ENCODE measurements at regions not wholly inside any gene's neighbourhood (a gene's known extent, or its start where the extent isn't known, plus 50 kb on each side); places are given as distances from the start of the nearest gene placed in this dataset.
A peak's percentile ranks its signal among the peaks of the same experiment; 100 is the strongest.
"Not testable (repeated sequence)": the region's sequence is repeated elsewhere in the genome, so short reads cannot be mapped to it uniquely, and the experiment has no call there.

DNA sequence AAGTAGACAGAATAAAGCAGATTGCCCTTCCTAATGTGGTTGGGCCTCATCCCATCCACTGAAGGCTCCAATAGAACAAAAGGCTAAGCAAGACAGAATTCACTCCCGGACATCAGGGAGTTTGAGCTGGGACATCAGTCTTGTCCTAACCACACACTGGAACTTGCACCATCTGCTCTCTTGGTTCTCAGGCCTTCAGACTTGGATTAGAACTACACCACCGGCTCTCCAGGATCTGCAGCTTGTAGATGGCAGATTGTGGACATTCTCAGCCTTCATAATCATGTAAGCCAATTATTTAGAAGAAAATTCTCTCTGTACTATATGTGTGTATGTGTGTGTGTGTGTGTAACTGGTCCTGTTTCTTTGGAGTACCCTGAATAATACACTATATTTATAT, 394.7 kb upstream of the LMCD1 start:
- no peak for FAIRE-seq
- no peak for DNase-seq (ENCODE audit: extremely low spot score, insufficient read length, low read depth)

DNA sequence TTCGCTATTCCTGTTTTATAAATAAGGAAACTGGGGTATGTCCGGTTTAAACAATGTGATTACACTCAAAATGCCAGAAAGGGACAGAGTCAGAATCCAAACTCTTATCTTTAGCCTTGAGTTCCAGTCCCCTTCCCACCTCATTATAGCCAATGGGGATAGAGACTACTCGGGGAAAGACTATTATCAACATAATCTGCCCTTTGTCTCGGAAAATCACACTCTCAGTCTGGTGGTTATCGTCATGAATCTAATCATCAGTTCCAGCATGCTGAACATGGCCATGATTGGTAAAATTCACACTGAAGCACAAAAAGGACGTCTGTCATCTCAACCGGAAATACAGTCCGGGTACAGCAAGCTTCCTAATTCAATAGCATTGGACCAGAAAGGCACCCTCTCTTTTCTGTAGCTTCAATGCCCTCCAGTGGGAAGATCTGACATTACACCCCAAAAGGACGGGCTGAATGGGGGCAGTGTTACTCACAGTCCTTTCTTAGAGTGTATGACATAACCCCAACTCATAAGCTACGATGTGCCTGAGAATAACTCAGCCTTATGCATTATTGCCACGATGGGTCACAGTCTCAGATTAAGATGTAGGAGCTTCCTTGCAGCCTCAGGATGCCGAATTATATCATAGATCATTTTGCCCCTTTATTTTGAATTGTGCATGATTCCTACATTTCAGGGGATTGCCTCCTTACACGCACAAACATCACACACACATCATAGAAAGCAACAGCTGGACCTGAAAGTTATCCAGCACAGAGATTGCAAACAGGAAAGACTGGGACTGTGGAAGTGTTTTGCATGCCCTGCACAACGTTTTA, 390.4 kb upstream of the LMCD1 start:
- DNase-seq (ENCODE audit: extremely low spot score, insufficient read length, low read depth) (peak; percentile 4), FAIRE-seq (peak; percentile 76)

DNA sequence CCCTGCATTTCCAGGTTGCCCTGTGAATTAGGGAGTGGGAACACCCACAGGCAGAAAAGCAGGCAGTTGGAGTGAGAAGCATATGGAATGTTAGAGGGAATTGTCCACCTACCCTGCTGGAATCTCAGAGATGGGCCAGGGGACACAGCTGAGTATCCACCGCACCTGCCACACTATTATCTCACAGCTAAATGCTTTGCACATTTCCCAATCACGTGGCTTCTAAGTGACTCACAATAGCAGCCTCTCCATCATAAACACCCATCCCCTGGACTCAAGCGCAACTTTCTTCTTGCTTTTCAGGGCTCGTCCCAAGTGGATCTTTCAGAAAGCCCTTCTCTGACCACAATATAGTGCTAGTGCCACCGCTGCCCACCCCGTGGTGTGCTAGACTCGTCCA, 389.0 kb upstream of the LMCD1 start:
- FAIRE-seq, result no peak

DNA sequence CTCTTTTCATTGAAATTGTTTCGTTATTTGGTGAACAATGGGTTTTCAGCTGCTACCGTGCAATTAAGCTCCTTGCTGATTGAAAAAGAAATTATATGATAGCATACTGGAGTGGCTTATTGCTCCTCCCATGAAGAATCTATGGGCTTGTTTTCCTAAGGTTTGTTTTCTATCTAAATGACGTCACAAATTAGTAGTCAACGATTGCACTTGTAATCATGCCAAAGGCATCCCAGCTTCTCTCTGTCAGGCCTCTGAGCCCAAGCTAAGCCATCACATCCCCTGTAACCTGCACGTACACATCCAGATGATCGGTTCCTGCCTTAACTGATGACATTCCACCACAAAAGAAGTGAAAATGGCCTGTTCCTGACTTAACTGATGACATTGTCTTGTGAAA, 388.0 kb upstream of the LMCD1 start:
- DNase-seq (ENCODE audit: extremely low spot score, insufficient read length, low read depth) (no peak), FAIRE-seq (no peak)

More for the DNA sequence above, 389.0 kb upstream of the LMCD1 start:
- no peak for DNase-seq (ENCODE audit: extremely low spot score, insufficient read length, low read depth)

DNA sequence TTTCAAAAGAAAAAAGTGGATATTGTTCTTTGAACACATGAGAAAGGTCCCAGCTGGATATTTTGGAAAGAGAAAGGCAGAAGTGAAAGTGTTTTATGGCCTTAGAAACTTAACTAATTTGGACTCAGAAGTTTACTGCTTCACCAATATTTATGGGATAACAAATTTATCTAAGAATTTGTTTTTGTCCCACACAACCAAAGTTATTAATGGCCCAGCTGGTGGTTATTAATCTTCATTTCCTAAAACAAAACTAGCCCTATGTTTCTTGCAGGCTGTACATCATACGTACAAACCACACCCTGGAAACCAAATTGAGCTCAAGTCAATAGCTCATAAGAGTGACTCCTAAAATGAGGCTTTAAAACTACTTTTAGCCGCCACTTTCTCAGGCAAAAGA, 372.9 kb upstream of the LMCD1 start:
- DNase-seq (ENCODE audit: extremely low spot score, insufficient read length, low read depth), result no peak
- FAIRE-seq, result no peak

DNA sequence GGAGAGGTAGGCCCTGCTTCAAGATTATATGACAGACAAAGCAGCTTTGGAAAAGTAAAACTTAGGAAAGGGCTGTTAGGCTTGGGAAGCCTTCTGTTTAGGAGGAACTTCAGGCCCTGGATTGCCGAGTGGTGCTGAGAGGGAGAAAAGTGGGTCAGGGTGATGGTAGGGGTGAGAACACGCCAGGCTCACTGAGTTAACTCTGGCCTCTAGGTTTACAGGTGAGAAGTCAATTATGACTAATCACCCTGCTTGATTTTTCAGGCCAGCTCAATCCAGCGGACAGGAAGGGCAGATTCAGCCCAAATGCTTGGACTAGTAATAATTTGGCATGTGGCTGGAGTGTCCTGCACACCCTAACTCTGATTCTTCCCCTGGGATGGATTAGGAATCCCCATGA, 365.1 kb upstream of the LMCD1 start:
- DNase-seq (ENCODE audit: extremely low spot score, insufficient read length, low read depth) (no peak), FAIRE-seq (no peak)

DNA sequence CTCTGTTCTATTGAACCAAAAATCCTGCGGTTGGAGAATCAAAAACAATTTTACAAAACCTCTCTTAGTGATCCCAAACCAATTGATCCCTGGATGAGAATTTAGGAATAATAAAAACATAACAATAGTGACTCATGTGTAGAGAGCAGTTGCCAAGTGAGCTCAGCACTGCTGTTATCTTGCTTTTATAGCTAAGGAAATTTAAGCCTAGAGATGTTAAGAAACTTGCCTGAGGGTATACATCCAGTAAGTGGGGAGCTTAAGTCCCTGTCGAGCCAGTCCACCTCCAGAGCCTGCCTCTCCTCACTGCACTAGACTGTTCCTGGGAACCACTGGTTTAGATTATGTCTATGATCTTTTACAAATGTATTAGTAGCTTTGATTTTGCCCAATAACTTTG, 358.4 kb upstream of the LMCD1 start:
- no peak for FAIRE-seq

DNA sequence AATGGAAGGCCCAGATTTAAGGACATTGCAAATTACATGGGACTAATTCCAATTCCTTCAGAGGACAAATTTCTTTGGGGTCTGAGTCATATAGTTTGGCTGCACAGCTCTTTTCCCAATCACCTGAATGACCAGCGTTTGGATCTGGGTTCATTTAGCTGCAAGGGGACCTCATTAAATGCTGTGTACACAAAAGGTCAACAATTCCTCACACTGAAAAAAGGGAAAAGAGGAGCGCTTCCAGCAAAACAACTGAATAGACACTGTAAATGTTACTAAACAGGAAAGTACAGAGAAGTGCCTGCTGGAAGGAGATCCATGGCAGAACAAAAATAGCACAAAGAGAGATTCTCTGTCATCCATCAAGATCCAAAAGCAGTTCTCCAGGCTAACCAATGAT, 356.0 kb upstream of the LMCD1 start:
- no peak for FAIRE-seq
- DNase-seq (ENCODE audit: extremely low spot score, insufficient read length, low read depth), result no peak

More for the DNA sequence above, 358.4 kb upstream of the LMCD1 start:
- no peak for DNase-seq (ENCODE audit: extremely low spot score, insufficient read length, low read depth)

DNA sequence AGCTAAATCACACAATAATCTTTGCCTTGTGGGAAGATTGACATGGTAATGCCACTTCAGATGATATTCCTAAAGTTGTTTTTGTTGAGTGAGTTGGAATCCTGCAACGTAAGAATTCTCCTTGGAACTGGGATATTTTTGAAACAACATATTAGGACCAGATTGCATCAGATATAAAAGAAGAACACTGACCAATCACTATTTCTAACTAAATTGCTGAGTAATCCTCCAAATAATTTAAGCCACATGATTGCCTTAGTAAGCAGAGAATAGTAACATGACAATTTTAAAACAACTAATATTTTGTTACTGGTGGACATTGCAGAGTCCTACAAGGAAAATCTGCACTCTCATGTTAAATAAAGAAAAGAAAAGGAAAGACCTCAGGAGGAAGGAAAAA, 353.9 kb upstream of the LMCD1 start:
- FAIRE-seq, result no peak

DNA sequence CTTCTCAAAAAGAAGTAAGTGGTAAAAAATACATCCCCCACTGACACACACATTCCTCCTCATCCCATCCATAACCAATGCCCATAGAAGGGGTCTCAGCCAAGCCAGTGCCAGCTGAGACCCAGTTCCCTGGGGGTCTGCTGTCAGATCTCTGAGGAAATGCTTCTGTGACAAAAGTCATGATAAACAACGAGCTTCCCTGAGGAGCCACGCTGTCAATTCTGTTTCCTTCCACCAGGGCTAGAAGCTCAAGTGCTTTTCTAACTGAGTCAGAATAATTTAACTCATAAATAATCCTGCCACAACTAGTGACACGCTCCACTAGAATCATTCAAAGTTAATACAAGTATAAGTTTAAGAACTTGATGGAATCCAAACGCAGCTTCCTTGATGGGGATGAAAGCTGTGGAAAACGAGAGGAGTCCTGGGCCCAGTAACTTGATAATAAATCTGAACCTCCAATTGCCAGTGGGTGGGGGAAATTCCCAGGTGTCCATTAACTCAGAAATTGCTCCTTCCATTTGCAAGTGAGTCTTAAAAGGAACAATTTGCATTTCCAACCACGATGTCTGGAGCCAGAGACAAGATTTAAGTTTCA, 348.7 kb upstream of the LMCD1 start:
- no peak for FAIRE-seq
- no peak for DNase-seq (ENCODE audit: extremely low spot score, insufficient read length, low read depth)

More for the DNA sequence above, 353.9 kb upstream of the LMCD1 start:
- DNase-seq (ENCODE audit: extremely low spot score, insufficient read length, low read depth), result no peak

DNA sequence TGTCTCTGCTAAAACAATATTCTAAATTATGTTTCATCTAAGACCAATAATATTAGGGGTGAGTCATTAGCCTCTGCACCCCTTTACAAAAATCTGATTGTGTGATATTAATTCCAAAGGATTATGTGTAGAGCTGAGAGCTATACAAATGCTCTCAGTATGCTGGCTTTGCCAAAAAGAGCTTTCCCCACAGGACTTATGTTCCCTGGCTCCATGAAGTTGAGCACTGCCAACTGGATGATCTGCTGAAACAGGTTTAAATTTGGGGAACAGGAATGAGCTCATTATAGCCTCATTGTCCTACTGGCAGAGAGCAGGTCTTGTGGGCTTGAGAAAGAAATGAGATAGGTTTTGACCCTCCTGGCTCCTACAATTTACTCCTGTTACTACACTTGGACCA, 347.8 kb upstream of the LMCD1 start:
- no peak for FAIRE-seq

DNA sequence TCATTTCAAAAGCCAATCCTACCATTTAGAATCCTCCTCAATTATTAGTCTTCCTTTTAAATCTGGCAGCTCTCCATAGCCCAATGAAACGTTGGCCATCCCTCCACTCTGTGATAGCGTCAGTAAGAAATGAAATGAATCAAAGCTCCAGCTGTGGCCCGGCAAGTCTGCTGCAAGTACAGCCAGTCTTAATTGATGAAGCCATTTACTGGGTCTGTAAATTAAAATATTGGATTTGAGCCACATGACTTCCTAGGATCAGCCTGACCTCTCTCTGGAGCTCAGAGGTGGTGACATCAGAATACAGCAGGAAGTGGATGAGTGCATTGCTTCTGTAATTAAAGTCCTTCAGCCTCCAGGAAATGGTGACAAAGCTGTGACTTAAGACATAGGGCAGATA, 347.0 kb upstream of the LMCD1 start:
- no peak for DNase-seq (ENCODE audit: extremely low spot score, insufficient read length, low read depth)

More for the DNA sequence above, 347.8 kb upstream of the LMCD1 start:
- DNase-seq (ENCODE audit: extremely low spot score, insufficient read length, low read depth), result no peak

DNA sequence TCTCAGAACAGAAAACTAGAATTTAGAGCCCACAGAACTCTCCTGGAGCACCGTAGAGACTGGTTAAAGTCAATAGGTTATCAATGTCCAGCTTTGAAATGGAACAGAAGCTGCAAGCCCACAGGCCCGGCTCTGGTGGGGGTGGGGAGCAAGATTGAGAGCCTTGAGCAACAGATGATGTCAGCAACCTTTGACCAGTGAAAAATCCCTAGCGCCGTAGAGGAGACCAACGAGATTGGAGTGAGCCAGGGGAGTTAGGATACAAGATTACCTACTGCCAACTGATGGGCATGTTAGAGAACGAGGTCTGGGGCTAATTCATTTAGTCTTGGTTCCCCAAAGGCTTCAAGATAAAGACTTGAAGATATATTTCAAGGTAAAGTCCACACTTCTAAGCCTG, 345.5 kb upstream of the LMCD1 start:
- DNase-seq (ENCODE audit: extremely low spot score, insufficient read length, low read depth), result no peak
- no peak for FAIRE-seq

More for the DNA sequence above, 347.0 kb upstream of the LMCD1 start:
- FAIRE-seq, result no peak

DNA sequence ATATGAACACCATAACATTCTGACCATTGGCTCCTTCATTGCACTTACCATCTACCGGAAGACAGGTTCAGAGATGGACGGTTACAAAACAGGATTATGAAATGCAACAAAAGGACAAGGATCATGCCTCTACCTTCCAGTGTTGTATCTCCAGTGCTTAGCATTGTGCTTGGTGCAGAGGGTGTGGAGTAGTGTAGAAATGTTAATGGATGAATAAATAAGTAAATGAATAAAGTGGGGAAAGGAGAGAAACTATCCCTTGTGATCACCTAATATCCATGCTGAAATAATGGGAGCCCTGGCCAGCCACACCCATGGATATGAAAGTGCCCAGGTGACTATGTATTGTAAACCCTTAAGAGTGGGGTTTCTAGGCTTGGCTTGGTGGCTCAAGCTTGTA, 344.8 kb upstream of the LMCD1 start:
- DNase-seq (ENCODE audit: extremely low spot score, insufficient read length, low read depth) (no peak), FAIRE-seq (no peak)

DNA sequence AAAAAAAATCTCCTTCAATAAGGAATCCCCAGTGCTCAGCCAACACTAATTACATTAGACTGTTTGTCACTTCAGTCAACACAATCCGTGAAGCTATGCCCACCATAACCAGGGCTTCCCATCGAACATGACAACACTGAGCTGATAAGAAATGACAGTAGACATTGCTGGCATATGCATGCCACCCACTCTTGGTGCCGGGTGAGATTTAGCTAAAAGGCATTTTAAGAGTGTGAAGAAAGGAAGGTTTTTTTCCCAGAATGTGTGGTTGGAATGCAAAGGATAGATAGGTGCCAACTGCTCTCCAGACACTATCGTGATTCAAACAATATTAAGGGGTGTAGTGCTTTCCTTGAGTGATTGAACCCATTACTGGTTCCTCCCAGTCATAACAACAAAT, 344.0 kb upstream of the LMCD1 start:
- no peak for DNase-seq (ENCODE audit: extremely low spot score, insufficient read length, low read depth)

DNA sequence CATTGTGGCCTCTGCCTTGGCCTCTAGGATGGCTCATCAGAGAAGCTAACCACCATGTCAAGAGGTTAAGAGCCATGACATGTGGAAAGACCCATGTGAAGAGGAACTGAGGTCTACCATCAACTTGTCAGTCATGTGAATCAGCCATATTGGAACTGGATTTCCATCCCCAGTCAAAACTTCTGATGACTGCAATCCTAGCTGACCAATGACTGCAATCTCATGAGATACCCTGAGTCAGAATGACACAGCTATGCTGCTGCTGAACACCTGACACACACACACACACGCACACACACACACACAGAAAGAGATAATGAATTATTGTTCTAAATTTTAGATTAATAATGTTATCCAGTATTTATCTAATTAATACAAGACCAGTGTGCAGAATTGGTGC, 337.5 kb upstream of the LMCD1 start:
- no peak for DNase-seq (ENCODE audit: extremely low spot score, insufficient read length, low read depth)
- FAIRE-seq, result no peak

More for the DNA sequence above, 344.0 kb upstream of the LMCD1 start:
- FAIRE-seq, result no peak

DNA sequence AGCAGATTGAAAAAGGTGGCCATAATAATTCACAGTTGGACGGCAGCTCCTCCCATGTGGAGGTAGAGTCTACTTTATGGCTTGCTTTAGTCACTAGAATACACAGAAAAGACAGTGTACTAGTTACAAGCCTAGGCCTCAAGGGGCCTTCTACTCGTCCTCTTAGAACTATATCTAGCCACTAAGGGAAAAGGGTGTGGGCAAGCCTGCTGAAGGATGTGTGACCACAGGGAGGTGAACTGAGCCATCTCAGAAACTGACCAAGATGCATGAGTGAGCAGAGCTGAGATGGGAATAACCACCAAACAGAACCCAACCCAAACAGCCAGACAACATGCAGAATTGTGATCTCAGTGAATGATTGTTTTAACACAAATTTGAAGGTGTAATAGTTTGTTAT, 335.6 kb upstream of the LMCD1 start:
- no peak for DNase-seq (ENCODE audit: extremely low spot score, insufficient read length, low read depth)

DNA sequence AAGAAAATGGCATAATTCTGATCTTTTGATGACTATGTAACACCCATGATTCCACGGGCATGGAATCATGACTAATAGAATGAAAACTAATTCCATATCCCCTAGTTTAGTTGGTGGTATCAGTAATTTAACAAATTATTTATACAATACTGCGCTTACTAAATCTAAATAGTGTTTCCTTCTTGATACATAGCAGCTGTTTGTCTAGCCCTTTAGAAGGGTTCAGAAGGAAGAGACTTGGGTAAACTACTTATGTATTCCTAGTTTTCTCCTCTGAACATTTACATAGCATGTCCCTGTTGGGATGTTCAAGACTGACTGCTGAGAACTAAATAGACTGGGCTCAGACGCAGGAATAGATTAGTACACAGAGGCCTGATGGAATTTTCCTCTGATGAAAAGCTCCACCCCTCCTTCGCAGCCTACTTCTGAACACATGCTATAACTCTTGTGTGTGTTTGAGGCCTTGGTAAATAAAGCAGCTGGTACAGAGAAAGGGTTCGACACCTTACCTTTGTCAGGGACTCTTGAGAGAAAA, 330.6 kb upstream of the LMCD1 start:
- DNase-seq (ENCODE audit: extremely low spot score, insufficient read length, low read depth) (no peak), FAIRE-seq (no peak)

More for the DNA sequence above, 335.6 kb upstream of the LMCD1 start:
- FAIRE-seq, result no peak

DNA sequence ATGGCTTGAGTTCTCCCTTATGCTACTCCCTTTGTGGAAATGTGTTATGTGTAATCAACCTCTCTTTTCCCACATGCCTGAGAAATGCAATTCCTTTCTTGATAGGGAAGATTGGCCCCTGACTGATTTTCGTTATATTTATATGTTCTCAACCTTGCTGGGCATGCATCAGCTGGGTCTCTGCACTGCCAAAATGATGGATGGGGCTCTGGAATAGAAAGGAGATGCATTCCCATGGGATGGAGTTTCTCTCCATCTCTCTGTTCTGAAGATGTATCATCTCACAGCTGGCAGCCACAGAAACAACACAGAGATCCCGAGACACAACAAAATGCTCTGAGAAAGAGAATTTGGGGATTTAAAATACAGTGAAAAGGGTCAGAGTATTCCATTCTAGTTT, 327.7 kb upstream of the LMCD1 start:
- no peak for FAIRE-seq
- DNase-seq (ENCODE audit: extremely low spot score, insufficient read length, low read depth), result no peak

DNA sequence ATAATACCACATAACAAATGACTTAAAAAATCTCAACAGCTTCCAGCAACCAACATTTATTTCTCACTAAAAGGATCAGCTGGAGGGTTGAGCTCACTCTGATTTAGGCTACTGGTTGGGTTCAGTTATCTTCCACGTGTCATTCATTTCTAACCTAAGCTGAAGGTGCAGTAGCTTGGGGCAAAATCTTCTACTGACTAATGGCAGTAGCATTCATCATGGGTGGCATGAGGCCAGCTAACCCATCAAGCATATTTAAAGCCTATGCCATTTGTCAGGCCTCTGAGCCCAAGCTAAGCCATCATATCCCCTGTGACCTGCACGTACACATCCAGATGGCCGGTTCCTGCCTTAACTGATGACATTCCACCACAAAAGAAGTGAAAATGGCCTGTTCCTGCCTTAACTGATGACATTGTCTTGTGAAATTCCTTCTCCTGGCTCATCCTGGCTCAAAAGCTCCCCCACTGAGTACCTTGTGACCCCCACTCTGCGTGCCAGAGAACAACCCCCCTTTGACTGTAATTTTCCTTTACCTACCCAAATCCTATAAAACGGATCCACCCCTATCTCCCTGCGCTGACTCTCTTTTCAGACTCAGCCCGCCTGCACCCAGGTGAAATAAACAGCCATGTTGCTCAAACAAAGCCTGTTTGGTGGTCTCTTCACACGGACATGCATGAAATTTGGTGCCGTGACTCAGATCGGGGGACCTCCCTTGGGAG, 324.7 kb upstream of the LMCD1 start:
- not testable (repeated sequence) for FAIRE-seq; DNase-seq (ENCODE audit: extremely low spot score, insufficient read length, low read depth)

DNA sequence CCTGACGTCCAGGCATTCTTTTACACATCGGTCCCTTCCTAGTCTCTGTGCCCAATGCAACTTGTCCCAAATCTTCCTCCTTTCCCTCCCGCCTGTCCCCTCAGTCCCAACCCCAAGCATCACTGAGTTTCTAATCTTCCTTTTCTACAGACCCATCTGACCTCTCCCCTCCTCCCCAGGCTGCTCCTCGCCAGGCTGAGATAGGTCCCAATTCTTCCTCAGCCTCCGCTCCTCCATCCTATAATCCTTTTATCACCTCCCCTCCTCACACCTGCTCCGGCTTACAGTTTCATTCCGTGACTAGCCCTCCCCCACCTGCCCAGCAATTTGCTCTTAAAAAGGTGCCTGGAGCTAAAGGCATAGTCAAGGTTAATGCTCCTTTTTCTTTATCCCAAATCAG, 323.1 kb upstream of the LMCD1 start:
- DNase-seq (ENCODE audit: extremely low spot score, insufficient read length, low read depth); FAIRE-seq: not testable (repeated sequence)

Measured in GM18507 (cell line).